WTC11 (cell line): ENCODE measurements at regions not wholly inside any gene's neighbourhood (a gene's known extent, or its start where the extent isn't known, plus 50 kb on each side); places are given as distances from the start of the nearest gene placed in this dataset.

Experiments
- ATAC-seq: fragments of 200-7000 bp; cut with Tn5 transposase; 2 replicates; pipeline ENCODE4 v1.10.0; 2021; ENCODE audit warnings: mild to moderate bottlenecking, moderate library complexity
- CTCF ChIA-PET: fragments of 300-600 bp; sonication (Branson Sonifier 250); formaldehyde crosslinking; loops from one replicate; lab custom pipeline; 2021; ENCODE audit warnings: antibody characterized with exemption; lab: Charles Lee
- POLR2A ChIA-PET: fragments of 350-600 bp; sonication (Branson Sonifier 250); formaldehyde crosslinking; loops from one replicate; lab custom pipeline; 2021; ENCODE audit warnings: antibody characterized with exemption; lab: Charles Lee
- DNase-seq: peaks from one replicate; pipeline ENCODE4 v3.0.0; 2021; ENCODE audit warnings: low spot score
- H3K27ac Mint-ChIP-seq: 2 replicates; pipeline ENCODE4 v1.8.0; 2021; ENCODE audit warnings: mixed read lengths
- H3K27me3 Mint-ChIP-seq: 2 replicates; pipeline ENCODE4 v1.8.0; 2021; ENCODE audit warnings: low read depth, mild to moderate bottlenecking, moderate library complexity, mixed read lengths
- H3K36me3 Mint-ChIP-seq: 2 replicates; pipeline ENCODE4 v1.8.0; 2021; ENCODE audit warnings: mixed read lengths
- H3K4me1 Mint-ChIP-seq: 2 replicates; pipeline ENCODE4 v1.8.0; 2022; ENCODE audit warnings: mixed read lengths
- H3K4me3 Mint-ChIP-seq: 2 replicates; pipeline ENCODE4 v1.8.0; 2021; ENCODE audit warnings: mild to moderate bottlenecking, moderate library complexity, mixed read lengths
- H3K9me3 Mint-ChIP-seq: 2 replicates; pipeline ENCODE4 v1.8.0; 2021; ENCODE audit warnings: mixed read lengths
- EMX1 ChIP-seq: fragments of 250-450 bp; sonication (Bioruptor Pico); IDR thresholded peaks from 2 replicates; pipeline ENCODE4 v1.8.0; 2021; ENCODE audit warnings: mild to moderate bottlenecking
- HMGA2 ChIP-seq: fragments of 250-450 bp; sonication (Bioruptor Pico); IDR thresholded peaks from 2 replicates; pipeline ENCODE4 v1.4.0; 2021; ENCODE audit warnings: mild to moderate bottlenecking, moderate library complexity
- JUN ChIP-seq: sonication (generic); formaldehyde crosslinking; IDR thresholded peaks from 2 replicates; pipeline ENCODE4 v1.8.0; 2023; ENCODE audit warnings: mild to moderate bottlenecking, missing genetic modification reagents
- NFE2L1 ChIP-seq: sonication (generic); formaldehyde crosslinking; IDR thresholded peaks from 2 replicates; pipeline ENCODE4 v1.8.1; 2023; ENCODE audit warnings: missing genetic modification reagents
- NFYB ChIP-seq: sonication (generic); formaldehyde crosslinking; conservative IDR thresholded peaks from 2 replicates; pipeline ENCODE4 v1.8.0; 2022; ENCODE audit warnings: low read depth, missing genetic modification reagents
- PRRX2 ChIP-seq: fragments of 250-450 bp; sonication (Bioruptor Pico); IDR thresholded peaks from 2 replicates; pipeline ENCODE4 v1.8.0; 2021; ENCODE audit warnings: mild to moderate bottlenecking
- SMAD3 ChIP-seq: sonication (generic); formaldehyde crosslinking; IDR thresholded peaks from 2 replicates; pipeline ENCODE4 v1.8.0; 2022; ENCODE audit warnings: missing genetic modification reagents, mild to moderate bottlenecking, borderline replicate concordance
- TEAD1 ChIP-seq: sonication (generic); formaldehyde crosslinking; IDR thresholded peaks from 2 replicates; pipeline ENCODE4 v1.8.0; 2022; ENCODE audit warnings: mild to moderate bottlenecking, missing genetic modification reagents
- TP53 ChIP-seq: sonication (generic); formaldehyde crosslinking; IDR thresholded peaks from 2 replicates; pipeline ENCODE4 v1.8.1; 2023; ENCODE audit warnings: mild to moderate bottlenecking, missing genetic modification reagents
- ZBTB21 ChIP-seq: sonication (generic); formaldehyde crosslinking; IDR thresholded peaks from 2 replicates; pipeline ENCODE4 v1.8.1; 2023; ENCODE audit warnings: mild to moderate bottlenecking, missing genetic modification reagents, borderline replicate concordance
- ZNF232 ChIP-seq: sonication (generic); formaldehyde crosslinking; IDR thresholded peaks from 2 replicates; pipeline ENCODE4 v1.8.0; 2022; ENCODE audit warnings: mild to moderate bottlenecking, missing genetic modification reagents
- TF ChIP-seq, protein P1 (sequence below): fragments of 250-450 bp; sonication (Bioruptor Pico); IDR thresholded peaks from 2 replicates; pipeline ENCODE4 v1.9.0; 2021; ENCODE audit warnings: moderate library complexity, mild to moderate bottlenecking, inconsistent platforms, borderline replicate concordance
- TF ChIP-seq, protein P2 (sequence below): sonication (generic); formaldehyde crosslinking; conservative IDR thresholded peaks from 2 replicates; pipeline ENCODE4 v1.8.1; 2022; ENCODE audit warnings: mild to moderate bottlenecking, missing genetic modification reagents
- TF ChIP-seq, protein P3 (sequence below): sonication (generic); formaldehyde crosslinking; IDR thresholded peaks from 2 replicates; pipeline ENCODE4 v1.8.1; 2022; ENCODE audit warnings: missing genetic modification reagents, borderline replicate concordance
- TF ChIP-seq, protein P4 (sequence below): sonication (generic); formaldehyde crosslinking; IDR thresholded peaks from 2 replicates; pipeline ENCODE4 v1.8.0; 2023; ENCODE audit warnings: missing genetic modification reagents
- TF ChIP-seq, protein P5 (sequence below): fragments of 250-450 bp; sonication (Bioruptor Pico); IDR thresholded peaks from 2 replicates; pipeline ENCODE4 v1.8.0; 2021; ENCODE audit warnings: mild to moderate bottlenecking
- TF ChIP-seq, protein P6 (sequence below): sonication (generic); formaldehyde crosslinking; IDR thresholded peaks from 2 replicates; pipeline ENCODE4 v1.8.0; 2022; ENCODE audit warnings: missing genetic modification reagents

DNA sequence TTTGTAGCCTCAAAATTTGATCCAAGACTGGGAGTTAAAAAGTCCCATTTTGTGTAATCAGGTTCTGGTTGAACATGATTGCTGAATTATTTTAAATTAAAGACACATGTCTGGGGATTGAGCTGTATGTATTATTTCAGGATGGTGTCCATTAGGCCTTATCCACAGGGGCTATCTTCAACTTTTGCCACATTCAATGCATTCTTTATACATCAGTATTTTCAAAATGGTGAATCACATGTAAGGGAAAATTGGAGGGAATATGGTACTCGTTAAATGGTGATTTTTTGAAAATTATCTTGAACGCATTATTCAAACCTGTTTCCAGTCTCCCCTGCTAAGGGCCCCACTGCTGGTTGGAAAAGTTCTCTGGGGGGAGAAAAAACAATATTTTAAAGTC lies 367.7 kb upstream of the NPVF start (continued):
- TF ChIP-seq TP53 (CRISPR knock-in tag) (no peak), NFYB (CRISPR knock-in tag) (no peak), PRRX2 (CRISPR knock-in tag) (no peak)

DNA sequence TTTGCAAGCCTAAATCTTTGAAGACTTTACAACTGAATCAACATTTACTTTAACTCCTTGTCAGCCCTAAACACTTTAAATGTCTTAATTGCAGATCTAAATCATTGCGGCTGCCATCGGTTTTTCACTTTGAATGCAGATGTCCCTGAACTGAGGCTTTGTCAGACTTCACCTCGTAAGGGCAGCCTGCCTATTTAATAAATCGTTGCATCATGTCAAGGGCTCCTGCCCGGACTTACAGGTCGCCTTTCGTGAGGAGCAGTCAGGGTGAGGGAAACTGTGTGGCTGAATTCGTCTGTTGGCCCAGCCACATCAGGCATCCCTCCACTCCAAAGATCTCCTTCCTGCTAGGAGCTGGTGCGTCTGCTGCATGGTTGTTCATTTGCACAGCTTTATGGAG lies 368.2 kb upstream of the NPVF start:
- Mint-ChIP-seq H3K27me3 (no peaks in the 10 kb centered on the region), H3K4me3 (no peak overlapping the region), H3K4me1 (no peaks in the 10 kb centered on the region; the same call in 1 of the 2 replicates), H3K9me3 (no peaks in the 10 kb centered on the region), H3K36me3 (no peaks in the 10 kb centered on the region), H3K27ac (no peak overlapping the region)
- ATAC-seq (no peak), DNase-seq (no peak)
- no peak for TF ChIP-seq ZBTB21
- no peak for TF ChIP-seq HMGA2
- no peak for TF ChIP-seq JUN
- no peak for TF ChIP-seq ZNF232
- TF ChIP-seq, protein P1, sequence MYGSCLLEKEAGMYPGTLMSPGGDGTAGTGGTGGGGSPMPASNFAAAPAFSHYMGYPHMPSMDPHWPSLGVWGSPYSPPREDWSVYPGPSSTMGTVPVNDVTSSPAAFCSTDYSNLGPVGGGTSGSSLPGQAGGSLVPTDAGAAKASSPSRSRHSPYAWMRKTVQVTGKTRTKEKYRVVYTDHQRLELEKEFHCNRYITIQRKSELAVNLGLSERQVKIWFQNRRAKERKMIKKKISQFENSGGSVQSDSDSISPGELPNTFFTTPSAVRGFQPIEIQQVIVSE (CRISPR knock-in tag): no peak
- ChIA-PET CTCF (interaction anchor here (1.8 kb wide), 1 partner anchor 28 kb away, joined by 7 read pairs; no protein-coding TSS in a partner anchor), POLR2A (interaction anchor here (0.7 kb wide), 1 partner anchor 335 kb away, joined by 6 read pairs; no protein-coding TSS in a partner anchor)

DNA sequence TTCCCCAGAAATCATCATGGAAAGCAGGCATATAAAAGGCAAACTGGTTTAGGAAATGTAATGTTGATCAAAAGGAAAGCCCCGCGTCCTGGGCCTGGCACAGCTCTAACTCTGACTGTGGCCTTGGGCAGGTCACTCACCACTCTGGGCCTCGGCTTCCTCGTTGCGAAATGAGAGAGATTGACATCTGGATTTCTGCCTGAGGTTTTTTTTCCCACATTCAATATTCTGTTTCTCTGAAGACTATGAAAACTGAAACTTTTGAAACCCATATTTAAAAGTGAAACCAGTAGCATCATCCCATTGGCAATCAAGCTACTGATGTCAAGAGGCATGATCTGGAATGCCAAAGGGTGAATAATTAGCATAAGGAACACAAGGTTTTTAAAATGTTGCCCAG lies 369.7 kb upstream of the NPVF start:
- DNase-seq: no peak
- ChIA-PET POLR2A (no interaction called here), CTCF (interaction anchor here (1.8 kb wide), 1 partner anchor 29 kb away, joined by 7 read pairs; no protein-coding TSS in a partner anchor)
- no peaks in the 10 kb centered on the region; the same call in 1 of the 2 replicates for H3K4me1 Mint-ChIP-seq
- no peaks in the 10 kb centered on the region for H3K36me3 Mint-ChIP-seq
- no peak for ATAC-seq
- no peak overlapping the region for H3K4me3 Mint-ChIP-seq
- no peaks in the 10 kb centered on the region for H3K9me3 Mint-ChIP-seq
- TF ChIP-seq, protein P2, sequence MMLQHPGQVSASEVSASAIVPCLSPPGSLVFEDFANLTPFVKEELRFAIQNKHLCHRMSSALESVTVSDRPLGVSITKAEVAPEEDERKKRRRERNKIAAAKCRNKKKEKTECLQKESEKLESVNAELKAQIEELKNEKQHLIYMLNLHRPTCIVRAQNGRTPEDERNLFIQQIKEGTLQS (CRISPR knock-in tag): no peak
- TF ChIP-seq, protein P3, sequence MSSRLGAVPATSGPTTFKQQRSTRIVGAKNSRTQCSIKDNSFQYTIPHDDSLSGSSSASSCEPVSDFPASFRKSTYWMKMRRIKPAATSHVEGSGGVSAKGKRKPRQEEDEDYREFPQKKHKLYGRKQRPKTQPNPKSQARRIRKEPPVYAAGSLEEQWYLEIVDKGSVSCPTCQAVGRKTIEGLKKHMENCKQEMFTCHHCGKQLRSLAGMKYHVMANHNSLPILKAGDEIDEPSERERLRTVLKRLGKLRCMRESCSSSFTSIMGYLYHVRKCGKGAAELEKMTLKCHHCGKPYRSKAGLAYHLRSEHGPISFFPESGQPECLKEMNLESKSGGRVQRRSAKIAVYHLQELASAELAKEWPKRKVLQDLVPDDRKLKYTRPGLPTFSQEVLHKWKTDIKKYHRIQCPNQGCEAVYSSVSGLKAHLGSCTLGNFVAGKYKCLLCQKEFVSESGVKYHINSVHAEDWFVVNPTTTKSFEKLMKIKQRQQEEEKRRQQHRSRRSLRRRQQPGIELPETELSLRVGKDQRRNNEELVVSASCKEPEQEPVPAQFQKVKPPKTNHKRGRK (CRISPR knock-in tag): no peak
- TF ChIP-seq, protein P4, sequence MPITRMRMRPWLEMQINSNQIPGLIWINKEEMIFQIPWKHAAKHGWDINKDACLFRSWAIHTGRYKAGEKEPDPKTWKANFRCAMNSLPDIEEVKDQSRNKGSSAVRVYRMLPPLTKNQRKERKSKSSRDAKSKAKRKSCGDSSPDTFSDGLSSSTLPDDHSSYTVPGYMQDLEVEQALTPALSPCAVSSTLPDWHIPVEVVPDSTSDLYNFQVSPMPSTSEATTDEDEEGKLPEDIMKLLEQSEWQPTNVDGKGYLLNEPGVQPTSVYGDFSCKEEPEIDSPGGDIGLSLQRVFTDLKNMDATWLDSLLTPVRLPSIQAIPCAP: no peak
- no peak for TF ChIP-seq EMX1
- TF ChIP-seq, protein P5, sequence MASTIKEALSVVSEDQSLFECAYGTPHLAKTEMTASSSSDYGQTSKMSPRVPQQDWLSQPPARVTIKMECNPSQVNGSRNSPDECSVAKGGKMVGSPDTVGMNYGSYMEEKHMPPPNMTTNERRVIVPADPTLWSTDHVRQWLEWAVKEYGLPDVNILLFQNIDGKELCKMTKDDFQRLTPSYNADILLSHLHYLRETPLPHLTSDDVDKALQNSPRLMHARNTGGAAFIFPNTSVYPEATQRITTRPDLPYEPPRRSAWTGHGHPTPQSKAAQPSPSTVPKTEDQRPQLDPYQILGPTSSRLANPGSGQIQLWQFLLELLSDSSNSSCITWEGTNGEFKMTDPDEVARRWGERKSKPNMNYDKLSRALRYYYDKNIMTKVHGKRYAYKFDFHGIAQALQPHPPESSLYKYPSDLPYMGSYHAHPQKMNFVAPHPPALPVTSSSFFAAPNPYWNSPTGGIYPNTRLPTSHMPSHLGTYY (CRISPR knock-in tag): no peak
- TF ChIP-seq NFE2L1 (CRISPR knock-in tag): no peak
- TF ChIP-seq, protein P6, sequence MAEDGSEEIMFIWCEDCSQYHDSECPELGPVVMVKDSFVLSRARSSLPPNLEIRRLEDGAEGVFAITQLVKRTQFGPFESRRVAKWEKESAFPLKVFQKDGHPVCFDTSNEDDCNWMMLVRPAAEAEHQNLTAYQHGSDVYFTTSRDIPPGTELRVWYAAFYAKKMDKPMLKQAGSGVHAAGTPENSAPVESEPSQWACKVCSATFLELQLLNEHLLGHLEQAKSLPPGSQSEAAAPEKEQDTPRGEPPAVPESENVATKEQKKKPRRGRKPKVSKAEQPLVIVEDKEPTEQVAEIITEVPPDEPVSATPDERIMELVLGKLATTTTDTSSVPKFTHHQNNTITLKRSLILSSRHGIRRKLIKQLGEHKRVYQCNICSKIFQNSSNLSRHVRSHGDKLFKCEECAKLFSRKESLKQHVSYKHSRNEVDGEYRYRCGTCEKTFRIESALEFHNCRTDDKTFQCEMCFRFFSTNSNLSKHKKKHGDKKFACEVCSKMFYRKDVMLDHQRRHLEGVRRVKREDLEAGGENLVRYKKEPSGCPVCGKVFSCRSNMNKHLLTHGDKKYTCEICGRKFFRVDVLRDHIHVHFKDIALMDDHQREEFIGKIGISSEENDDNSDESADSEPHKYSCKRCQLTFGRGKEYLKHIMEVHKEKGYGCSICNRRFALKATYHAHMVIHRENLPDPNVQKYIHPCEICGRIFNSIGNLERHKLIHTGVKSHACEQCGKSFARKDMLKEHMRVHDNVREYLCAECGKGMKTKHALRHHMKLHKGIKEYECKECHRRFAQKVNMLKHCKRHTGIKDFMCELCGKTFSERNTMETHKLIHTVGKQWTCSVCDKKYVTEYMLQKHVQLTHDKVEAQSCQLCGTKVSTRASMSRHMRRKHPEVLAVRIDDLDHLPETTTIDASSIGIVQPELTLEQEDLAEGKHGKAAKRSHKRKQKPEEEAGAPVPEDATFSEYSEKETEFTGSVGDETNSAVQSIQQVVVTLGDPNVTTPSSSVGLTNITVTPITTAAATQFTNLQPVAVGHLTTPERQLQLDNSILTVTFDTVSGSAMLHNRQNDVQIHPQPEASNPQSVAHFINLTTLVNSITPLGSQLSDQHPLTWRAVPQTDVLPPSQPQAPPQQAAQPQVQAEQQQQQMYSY (CRISPR knock-in tag): no peak
- TF ChIP-seq TEAD1 (CRISPR knock-in tag): no peak
- TF ChIP-seq SMAD3 (CRISPR knock-in tag): no peak
- no peaks in the 10 kb centered on the region for H3K27me3 Mint-ChIP-seq
- H3K27ac Mint-ChIP-seq: no peak overlapping the region
